ENCODE measurements at regions not wholly inside any gene's neighbourhood (a gene's known extent, or its start where the extent isn't known, plus 50 kb on each side); places are given as distances from the start of the nearest gene placed in this dataset.

GRCh38 chr15:69828181-69828828 is 269.4 kb downstream of the TLE3 start:
- ATAC-seq (no peak), DNase-seq (ENCODE audit: low spot score) (no peak)

DNA sequence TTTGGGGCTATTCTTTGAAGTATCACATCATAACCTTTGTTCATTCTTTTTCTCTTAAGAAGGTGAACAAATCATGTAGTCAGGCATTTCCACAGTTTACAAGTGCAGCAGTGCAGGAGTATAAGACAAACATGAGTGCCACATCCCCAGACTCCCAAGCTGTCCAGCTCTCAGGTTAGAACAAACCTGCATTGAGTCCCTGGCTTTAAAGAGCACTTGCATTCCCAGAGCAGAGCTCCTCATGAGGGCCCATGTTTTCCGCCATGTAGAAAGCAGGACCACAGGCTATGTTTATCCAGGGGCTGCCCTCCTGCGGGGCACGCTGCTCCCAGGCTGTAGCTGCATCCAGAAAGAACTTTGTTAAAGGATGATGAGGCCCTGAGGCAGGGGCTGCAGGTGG is 267.7 kb downstream of the TLE3 start:
- ATAC-seq: no peak
- DNase-seq (ENCODE audit: low spot score): no peak

GRCh38 chr15:69830430-69830829 is 267.3 kb downstream of the TLE3 start:
- DNase-seq (ENCODE audit: low spot score): no peak
- ATAC-seq: no peak

GRCh38 chr15:69830876-69831275 is 266.8 kb downstream of the TLE3 start:
- no peak for ATAC-seq
- DNase-seq (ENCODE audit: low spot score): no peak

DNA sequence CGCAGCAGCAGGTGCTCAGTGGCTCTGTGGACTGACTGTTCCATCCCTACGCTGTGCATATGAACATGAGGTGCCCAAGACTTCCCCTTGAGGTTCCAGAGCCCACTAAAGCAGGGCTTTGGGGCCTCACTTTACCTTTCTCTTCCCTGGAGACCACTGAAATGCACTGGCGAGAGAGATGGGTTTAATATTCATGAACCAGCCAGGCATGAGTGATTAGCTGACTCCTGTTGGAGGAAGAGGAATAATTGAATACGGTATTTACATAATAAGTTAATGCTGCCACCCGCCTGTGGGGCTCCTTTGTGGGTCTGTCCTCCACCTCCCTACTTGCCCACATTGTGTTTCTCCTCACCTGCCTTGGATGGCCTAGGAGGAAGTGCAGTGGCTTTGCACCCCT is 263.4 kb downstream of the TLE3 start:
- ATAC-seq (no peak), DNase-seq (ENCODE audit: low spot score) (no peak)

DNA sequence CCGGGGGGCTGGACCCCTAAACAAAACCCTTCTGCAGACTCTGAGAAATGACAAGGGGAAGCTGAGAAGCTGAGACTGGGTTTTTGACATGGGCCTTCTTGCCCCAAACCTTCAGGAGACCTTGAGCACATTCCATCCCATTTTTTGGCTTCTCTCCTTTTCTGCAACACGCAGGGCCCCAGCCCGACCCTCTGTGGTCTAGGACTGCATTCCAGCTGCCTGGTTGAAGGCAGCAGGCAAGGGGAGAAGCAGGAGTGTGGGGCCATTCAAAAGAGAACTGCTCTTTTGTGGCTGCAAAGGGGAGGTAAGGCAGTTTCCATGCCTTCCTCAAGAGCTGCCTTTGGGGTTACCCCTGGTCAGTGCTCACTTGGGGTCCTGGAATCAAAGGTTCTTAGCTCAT is 263.0 kb downstream of the TLE3 start:
- ATAC-seq (no peak), DNase-seq (ENCODE audit: low spot score) (no peak)

- ATAC-seq: no peak
- DNase-seq (ENCODE audit: low spot score): no peak
Observed at GRCh38 chr15:69836048-69836447, 261.7 kb downstream of the TLE3 start.

- ATAC-seq: no peak
Observed at GRCh38 chr15:69836526-69837230, 261.0 kb downstream of the TLE3 start.

GRCh38 chr15:69838338-69838737 is 259.4 kb downstream of the TLE3 start:
- no peak for DNase-seq (ENCODE audit: low spot score)
- ATAC-seq: no peak

More at GRCh38 chr15:69836526-69837230, 261.0 kb downstream of the TLE3 start:
- no peak for DNase-seq (ENCODE audit: low spot score)

- ATAC-seq (no peak), DNase-seq (ENCODE audit: low spot score) (no peak)
Observed at GRCh38 chr15:69838994-69839393, 258.7 kb downstream of the TLE3 start.

- DNase-seq (ENCODE audit: low spot score) (no peak), ATAC-seq (no peak)
Observed at GRCh38 chr15:69841113-69841828, 256.4 kb downstream of the TLE3 start.

DNA sequence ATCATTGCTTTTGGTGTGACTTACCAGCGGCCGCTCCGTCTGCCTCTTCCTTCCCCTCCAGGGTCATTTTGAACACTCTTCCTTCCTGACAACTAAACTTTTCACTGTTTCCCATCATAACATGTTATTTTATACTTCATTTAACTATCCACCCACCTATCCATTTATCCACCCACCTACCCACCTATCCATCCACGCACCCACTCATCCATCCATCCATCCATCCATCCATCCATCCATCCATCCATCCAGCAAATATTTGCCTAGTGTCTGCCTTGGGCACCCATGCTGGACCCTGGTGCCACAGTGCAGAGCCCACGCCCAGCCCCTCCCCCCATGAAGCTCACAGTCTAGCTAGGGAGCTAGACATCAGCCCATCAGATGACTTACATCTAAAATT is 254.9 kb downstream of the TLE3 start:
- ATAC-seq: no peak
- no peak for DNase-seq (ENCODE audit: low spot score)

DNA sequence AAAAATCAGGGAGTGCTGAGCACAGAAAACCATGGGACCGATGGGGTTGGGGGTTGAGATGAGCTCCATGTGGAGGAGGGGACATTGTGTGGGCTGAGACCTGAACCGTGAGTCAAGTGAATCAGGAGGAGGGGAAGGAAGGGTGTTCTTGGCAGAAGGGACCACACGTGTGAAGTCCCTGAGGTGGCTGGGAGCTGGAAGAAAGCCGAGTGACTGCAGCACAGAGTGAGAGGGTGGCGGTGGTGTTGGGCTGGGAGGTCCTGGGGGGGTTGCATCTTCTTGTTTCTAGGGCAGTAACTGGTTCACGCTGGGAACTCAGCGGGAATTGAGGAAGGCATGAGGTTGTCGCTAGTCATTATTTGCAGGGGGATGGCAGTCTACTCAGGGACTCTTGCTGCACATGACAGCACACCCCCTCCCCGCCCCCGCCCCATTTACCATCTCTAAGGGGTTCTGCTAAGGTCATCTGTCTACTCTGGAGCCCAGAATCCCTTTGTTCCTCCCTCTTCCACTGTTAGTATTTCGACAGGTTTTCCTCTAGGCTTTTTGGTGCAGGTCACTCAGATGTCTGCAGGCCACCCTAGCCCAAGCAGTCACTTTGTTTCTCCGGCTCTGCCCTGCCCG is 254.3 kb downstream of the TLE3 start:
- no peak for DNase-seq (ENCODE audit: low spot score)
- no peak for ATAC-seq

- no peak for DNase-seq (ENCODE audit: low spot score)
- ATAC-seq: no peak
Observed at GRCh38 chr15:69843900-69844304, 253.8 kb downstream of the TLE3 start.

DNA sequence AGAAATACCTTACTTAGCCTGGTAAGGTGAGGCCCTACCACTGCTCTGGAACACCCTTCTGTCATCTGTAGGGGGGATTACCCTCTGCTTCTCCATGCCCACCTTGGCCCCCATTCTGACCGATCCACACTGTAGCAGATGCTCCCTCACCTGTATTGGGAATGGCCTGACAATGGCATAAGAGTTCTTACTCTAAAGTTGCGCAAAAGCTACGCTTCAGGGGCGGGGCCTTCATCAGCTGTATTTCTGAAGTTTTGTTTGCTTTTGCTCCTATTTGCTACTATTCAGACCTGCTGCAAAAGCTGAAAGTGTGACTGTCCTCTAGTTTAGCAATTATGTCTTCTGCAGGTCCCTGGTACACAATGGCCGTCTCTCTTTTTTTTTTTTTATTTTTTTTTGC is 252.6 kb downstream of the TLE3 start:
- DNase-seq (ENCODE audit: low spot score): no peak
- ATAC-seq: no peak

GRCh38 chr15:69847625-69848024 is 250.1 kb downstream of the TLE3 start:
- DNase-seq (ENCODE audit: low spot score) (no peak), ATAC-seq (no peak)

DNA sequence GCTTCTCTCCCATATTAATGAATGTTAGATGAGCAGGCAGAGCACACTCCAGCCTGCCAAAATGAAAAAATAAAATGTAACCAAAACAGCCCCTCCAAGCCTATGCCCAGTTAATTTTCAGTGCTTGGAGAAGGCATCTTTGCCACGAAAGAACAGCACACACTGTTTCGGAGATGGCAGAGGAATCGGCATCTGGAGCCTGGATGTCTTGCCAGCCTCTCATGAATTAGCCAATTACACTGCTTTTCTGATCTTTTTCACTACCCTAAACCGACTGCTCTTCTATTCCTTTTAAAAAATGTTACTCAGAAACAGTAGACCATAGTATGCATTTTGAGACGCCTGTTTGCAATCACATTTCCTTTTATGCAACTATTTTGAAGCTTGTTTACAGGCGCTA is 249.6 kb downstream of the TLE3 start:
- no peak for ATAC-seq
- DNase-seq (ENCODE audit: low spot score): no peak

GRCh38 chr15:69848551-69849231 is 249.0 kb downstream of the TLE3 start:
- DNase-seq (ENCODE audit: low spot score): no peak
- ATAC-seq: no peak

- DNase-seq (ENCODE audit: low spot score): no peak
- no peak for ATAC-seq
Observed at GRCh38 chr15:69849232-69849610, 248.5 kb downstream of the TLE3 start.

DNA sequence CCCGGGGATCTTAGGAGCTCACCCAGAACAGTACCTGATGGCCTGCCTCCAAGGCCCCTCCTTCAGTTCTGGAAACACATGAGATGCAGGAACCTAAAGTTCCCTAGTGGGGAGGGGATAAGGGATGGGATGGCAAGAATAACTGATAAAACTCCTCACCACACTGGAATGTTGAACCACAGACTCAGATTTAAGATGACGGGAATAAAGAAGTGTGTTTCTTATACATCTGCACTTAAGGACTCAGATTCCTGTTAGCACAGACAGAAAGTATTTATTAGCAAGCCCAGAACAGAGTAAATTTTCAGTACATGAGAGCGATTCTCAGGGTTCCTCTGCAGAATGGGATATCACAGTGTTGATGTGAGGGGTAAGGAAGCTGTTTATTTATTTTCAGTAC is 245.2 kb downstream of the TLE3 start:
- no peak for ATAC-seq
- DNase-seq (ENCODE audit: low spot score): no peak

GRCh38 chr15:69852916-69853315 is 244.8 kb downstream of the TLE3 start:
- no peak for DNase-seq (ENCODE audit: low spot score)
- ATAC-seq: no peak

All from left lobe of liver (tissue), 2 donors.